Liver (tissue), 8 donors: ENCODE measurements at regions not wholly inside any gene's neighbourhood (a gene's known extent, or its start where the extent isn't known, plus 50 kb on each side); places are given as distances from the start of the nearest gene placed in this dataset.

Source experiments
- DNase-seq: peaks from one replicate; pipeline ENCODE4 v3.0.0-alpha.2; 2017; ENCODE audit warnings: low spot score
- H3K27ac ChIP-seq, 2 donors: one replicate each; pipeline ENCODE4 v1.7.0; 2013; ENCODE audit warnings: inconsistent platforms in 2 of 2, low read length in 2 of 2, control low read depth in 1 of 2, low read depth in 1 of 2, mild to moderate bottlenecking in 1 of 2
- H3K27me3 ChIP-seq, 4 donors: one replicate each; pipeline versions ENCODE4 v1.6.1 to v1.7.0; 2013; ENCODE audit warnings: low read length in 3 of 4, inconsistent platforms in 1 of 4, mild to moderate bottlenecking in 1 of 4, moderate library complexity in 1 of 4; ENCODE audit not compliant: control insufficient read depth in 4 of 4, insufficient read depth in 4 of 4
- H3K36me3 ChIP-seq, 4 donors: one replicate each; pipeline versions ENCODE4 v1.6.1 to v1.7.0; 2013; ENCODE audit warnings: low read length in 3 of 4, mild to moderate bottlenecking in 3 of 4, low read depth in 1 of 4, moderate library complexity in 1 of 4; ENCODE audit not compliant: control insufficient read depth in 4 of 4, insufficient read depth in 3 of 4
- H3K4me1 ChIP-seq, 4 donors: one replicate each; pipeline versions ENCODE4 v1.6.1 to v1.7.0; 2013; ENCODE audit warnings: low read length in 3 of 4, mild to moderate bottlenecking in 3 of 4, moderate library complexity in 1 of 4; ENCODE audit not compliant: control insufficient read depth in 4 of 4, insufficient read depth in 4 of 4
- H3K4me3 ChIP-seq, 3 donors: one replicate each; pipeline versions ENCODE4 v1.6.1 to v1.7.0; 2013; ENCODE audit warnings: low read length in 3 of 3, control low read depth in 1 of 3, low read depth in 1 of 3, mild to moderate bottlenecking in 1 of 3
- H3K9ac ChIP-seq, 2 donors: one replicate each; pipeline ENCODE4 v1.7.0; 2013; ENCODE audit warnings: low read length in 2 of 2, mild to moderate bottlenecking in 2 of 2, moderate library complexity in 2 of 2, control low read depth in 1 of 2, low read depth in 1 of 2
- H3K9me3 ChIP-seq, 4 donors: one replicate each; pipeline versions ENCODE4 v1.6.1 to v1.7.0; 2013; ENCODE audit warnings: low read length in 3 of 4; ENCODE audit not compliant: control insufficient read depth in 4 of 4
- EGR1 ChIP-seq, 2 donors: IDR thresholded peaks; 2 replicates each; pipeline ENCODE4 v1.6.1; 2016 to 2018; ENCODE audit warnings: antibody characterized with exemption in 2 of 2, low read depth in 2 of 2
- FOXA1 ChIP-seq: IDR thresholded peaks from 2 replicates; pipeline ENCODE4 v1.6.1; 2016; ENCODE audit warnings: antibody characterized with exemption
- FOXA2 ChIP-seq: IDR thresholded peaks from 2 replicates; pipeline ENCODE4 v1.6.1; 2016; ENCODE audit warnings: antibody characterized with exemption
- GABPA ChIP-seq, 2 donors: IDR thresholded peaks in 1 of 2; conservative IDR thresholded peaks in 1 of 2; 2 replicates each; pipeline ENCODE4 v1.6.1; 2016; ENCODE audit warnings: antibody characterized with exemption in 2 of 2, mild to moderate bottlenecking in 1 of 2, moderate library complexity in 1 of 2
- HNF4A ChIP-seq, 2 donors: conservative IDR thresholded peaks; 2 replicates each; pipeline ENCODE4 v1.6.1; 2016; ENCODE audit warnings: antibody characterized with exemption in 2 of 2, mild to moderate bottlenecking in 2 of 2
- HNF4G ChIP-seq: IDR thresholded peaks from 2 replicates; pipeline ENCODE4 v1.6.1; 2016; ENCODE audit warnings: antibody characterized with exemption
- JUND ChIP-seq, 2 donors: IDR thresholded peaks; 2 replicates each; pipeline ENCODE4 v1.6.1; 2016; ENCODE audit warnings: antibody characterized with exemption in 2 of 2
- NR2F2 ChIP-seq: IDR thresholded peaks from 2 replicates; pipeline ENCODE4 v1.6.1; 2016; ENCODE audit warnings: antibody characterized with exemption
- RAD21 ChIP-seq, 2 donors: IDR thresholded peaks; 2 replicates each; pipeline ENCODE4 v1.6.1; 2016; ENCODE audit warnings: antibody characterized with exemption in 2 of 2, mild to moderate bottlenecking in 2 of 2
- RXRA ChIP-seq, 2 donors: IDR thresholded peaks; 2 replicates each; pipeline ENCODE4 v1.6.1; 2017 to 2018; ENCODE audit warnings: antibody characterized with exemption in 2 of 2, mild to moderate bottlenecking in 1 of 2
- SP1 ChIP-seq: IDR thresholded peaks from 2 replicates; pipeline ENCODE4 v1.6.1; 2018; ENCODE audit warnings: antibody characterized with exemption, mild to moderate bottlenecking
- TAF1 ChIP-seq: conservative IDR thresholded peaks from 2 replicates; pipeline ENCODE4 v1.6.1; 2016; ENCODE audit warnings: antibody characterized with exemption, mild to moderate bottlenecking
- YY1 ChIP-seq: IDR thresholded peaks from 2 replicates; pipeline ENCODE4 v1.6.1; 2016; ENCODE audit warnings: antibody characterized with exemption, mild to moderate bottlenecking
- whole genome bisulfite sequencing: extraction: QIAGEN DNeasy Blood & Tissue Kit; methylation state at CpG from one replicate; pipeline ENCODE4 v1.1.7; 2013; 5-methylcytosine and 5-hydroxymethylcytosine counted together
- TF ChIP-seq, protein P1 (sequence below): IDR thresholded peaks from 2 replicates; pipeline ENCODE4 v1.6.1; 2016; ENCODE audit warnings: antibody characterized with exemption
- TF ChIP-seq, protein P2 (sequence below): fragments of 150-350 bp; IDR thresholded peaks from 2 replicates; pipeline ENCODE4 v1.5.1; 2017; ENCODE audit warnings: improper control_type of control experiment, low read depth, low read length; ENCODE audit not compliant: missing input control
- TF ChIP-seq, protein P3 (sequence below): IDR thresholded peaks from 2 replicates; pipeline ENCODE4 v1.6.1; 2016; ENCODE audit warnings: antibody characterized with exemption
- TF ChIP-seq, protein P4 (sequence below): IDR thresholded peaks from 2 replicates; pipeline ENCODE4 v1.6.1; 2016; ENCODE audit warnings: antibody characterized with exemption, mild to moderate bottlenecking
- TF ChIP-seq, protein P5 (sequence below): IDR thresholded peaks from 2 replicates; pipeline ENCODE4 v1.6.1; 2016; ENCODE audit warnings: antibody characterized with exemption
- donor health status: healthy.
- donor health status: healthy.
- donor health status: healthy.
- donor health status: healthy.
- donor health status: healthy.

DNA sequence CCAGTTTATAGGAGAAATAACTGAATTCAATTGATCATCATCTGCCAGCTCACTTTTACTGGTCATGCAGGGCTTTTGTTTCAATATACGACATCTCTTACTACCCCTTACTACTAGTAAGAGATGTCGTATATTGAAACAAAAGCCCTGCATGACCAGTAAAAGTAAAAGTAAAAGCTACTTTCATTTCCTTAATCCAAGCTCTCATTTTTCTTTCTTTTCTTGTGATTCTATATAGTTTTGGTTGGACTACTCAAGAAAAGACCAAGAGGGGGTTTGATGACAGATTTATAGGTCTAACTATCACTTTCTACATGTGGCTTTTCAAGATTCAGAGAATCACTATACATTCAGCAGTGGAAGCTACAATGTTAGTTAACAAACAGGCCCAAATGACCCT lies 1237.3 kb downstream of the ROBO2 start:
- Histone ChIP-seq H3K27me3 (no peaks in the 10 kb centered on the region), H3K9me3 (no peaks in the 10 kb centered on the region), H3K9ac (no peak overlapping the region), H3K4me3 (no peak overlapping the region), H3K36me3 (no peaks in the 10 kb centered on the region), H3K4me1 (no peaks in the 10 kb centered on the region), H3K27ac (no peak overlapping the region)
- 88% methylated on average over 2 of the region's 2 CpGs for WGBS
- no peak for TF ChIP-seq FOXA2
- TF ChIP-seq HNF4G = no peak
- no peak for TF ChIP-seq TAF1
- TF ChIP-seq GABPA (IDR thresholded peaks at IDR 0.05 in 1 of 2, conservative IDR thresholded peaks at IDR 0.05 in 1 of 2) = no peak
- TF ChIP-seq, protein P1, sequence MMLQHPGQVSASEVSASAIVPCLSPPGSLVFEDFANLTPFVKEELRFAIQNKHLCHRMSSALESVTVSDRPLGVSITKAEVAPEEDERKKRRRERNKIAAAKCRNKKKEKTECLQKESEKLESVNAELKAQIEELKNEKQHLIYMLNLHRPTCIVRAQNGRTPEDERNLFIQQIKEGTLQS = no peak
- no peak for TF ChIP-seq SP1
- TF ChIP-seq RAD21 (IDR thresholded peaks at IDR 0.05) = no peak
- TF ChIP-seq, protein P2, sequence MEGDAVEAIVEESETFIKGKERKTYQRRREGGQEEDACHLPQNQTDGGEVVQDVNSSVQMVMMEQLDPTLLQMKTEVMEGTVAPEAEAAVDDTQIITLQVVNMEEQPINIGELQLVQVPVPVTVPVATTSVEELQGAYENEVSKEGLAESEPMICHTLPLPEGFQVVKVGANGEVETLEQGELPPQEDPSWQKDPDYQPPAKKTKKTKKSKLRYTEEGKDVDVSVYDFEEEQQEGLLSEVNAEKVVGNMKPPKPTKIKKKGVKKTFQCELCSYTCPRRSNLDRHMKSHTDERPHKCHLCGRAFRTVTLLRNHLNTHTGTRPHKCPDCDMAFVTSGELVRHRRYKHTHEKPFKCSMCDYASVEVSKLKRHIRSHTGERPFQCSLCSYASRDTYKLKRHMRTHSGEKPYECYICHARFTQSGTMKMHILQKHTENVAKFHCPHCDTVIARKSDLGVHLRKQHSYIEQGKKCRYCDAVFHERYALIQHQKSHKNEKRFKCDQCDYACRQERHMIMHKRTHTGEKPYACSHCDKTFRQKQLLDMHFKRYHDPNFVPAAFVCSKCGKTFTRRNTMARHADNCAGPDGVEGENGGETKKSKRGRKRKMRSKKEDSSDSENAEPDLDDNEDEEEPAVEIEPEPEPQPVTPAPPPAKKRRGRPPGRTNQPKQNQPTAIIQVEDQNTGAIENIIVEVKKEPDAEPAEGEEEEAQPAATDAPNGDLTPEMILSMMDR = no peak
- no peak for TF ChIP-seq NR2F2
- TF ChIP-seq, protein P3, sequence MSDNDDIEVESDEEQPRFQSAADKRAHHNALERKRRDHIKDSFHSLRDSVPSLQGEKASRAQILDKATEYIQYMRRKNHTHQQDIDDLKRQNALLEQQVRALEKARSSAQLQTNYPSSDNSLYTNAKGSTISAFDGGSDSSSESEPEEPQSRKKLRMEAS = no peak
- no peak for TF ChIP-seq HNF4A (conservative IDR thresholded peaks at IDR 0.05)
- no peak for TF ChIP-seq EGR1 (IDR thresholded peaks at IDR 0.05; ENCODE audit: low read depth in 2 of 2)
- TF ChIP-seq, protein P4, sequence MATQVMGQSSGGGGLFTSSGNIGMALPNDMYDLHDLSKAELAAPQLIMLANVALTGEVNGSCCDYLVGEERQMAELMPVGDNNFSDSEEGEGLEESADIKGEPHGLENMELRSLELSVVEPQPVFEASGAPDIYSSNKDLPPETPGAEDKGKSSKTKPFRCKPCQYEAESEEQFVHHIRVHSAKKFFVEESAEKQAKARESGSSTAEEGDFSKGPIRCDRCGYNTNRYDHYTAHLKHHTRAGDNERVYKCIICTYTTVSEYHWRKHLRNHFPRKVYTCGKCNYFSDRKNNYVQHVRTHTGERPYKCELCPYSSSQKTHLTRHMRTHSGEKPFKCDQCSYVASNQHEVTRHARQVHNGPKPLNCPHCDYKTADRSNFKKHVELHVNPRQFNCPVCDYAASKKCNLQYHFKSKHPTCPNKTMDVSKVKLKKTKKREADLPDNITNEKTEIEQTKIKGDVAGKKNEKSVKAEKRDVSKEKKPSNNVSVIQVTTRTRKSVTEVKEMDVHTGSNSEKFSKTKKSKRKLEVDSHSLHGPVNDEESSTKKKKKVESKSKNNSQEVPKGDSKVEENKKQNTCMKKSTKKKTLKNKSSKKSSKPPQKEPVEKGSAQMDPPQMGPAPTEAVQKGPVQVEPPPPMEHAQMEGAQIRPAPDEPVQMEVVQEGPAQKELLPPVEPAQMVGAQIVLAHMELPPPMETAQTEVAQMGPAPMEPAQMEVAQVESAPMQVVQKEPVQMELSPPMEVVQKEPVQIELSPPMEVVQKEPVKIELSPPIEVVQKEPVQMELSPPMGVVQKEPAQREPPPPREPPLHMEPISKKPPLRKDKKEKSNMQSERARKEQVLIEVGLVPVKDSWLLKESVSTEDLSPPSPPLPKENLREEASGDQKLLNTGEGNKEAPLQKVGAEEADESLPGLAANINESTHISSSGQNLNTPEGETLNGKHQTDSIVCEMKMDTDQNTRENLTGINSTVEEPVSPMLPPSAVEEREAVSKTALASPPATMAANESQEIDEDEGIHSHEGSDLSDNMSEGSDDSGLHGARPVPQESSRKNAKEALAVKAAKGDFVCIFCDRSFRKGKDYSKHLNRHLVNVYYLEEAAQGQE = no peak
- no peak for TF ChIP-seq RXRA (IDR thresholded peaks at IDR 0.05)
- TF ChIP-seq, protein P5, sequence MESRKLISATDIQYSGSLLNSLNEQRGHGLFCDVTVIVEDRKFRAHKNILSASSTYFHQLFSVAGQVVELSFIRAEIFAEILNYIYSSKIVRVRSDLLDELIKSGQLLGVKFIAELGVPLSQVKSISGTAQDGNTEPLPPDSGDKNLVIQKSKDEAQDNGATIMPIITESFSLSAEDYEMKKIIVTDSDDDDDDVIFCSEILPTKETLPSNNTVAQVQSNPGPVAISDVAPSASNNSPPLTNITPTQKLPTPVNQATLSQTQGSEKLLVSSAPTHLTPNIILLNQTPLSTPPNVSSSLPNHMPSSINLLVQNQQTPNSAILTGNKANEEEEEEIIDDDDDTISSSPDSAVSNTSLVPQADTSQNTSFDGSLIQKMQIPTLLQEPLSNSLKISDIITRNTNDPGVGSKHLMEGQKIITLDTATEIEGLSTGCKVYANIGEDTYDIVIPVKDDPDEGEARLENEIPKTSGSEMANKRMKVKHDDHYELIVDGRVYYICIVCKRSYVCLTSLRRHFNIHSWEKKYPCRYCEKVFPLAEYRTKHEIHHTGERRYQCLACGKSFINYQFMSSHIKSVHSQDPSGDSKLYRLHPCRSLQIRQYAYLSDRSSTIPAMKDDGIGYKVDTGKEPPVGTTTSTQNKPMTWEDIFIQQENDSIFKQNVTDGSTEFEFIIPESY = no peak
- no peak for TF ChIP-seq JUND (IDR thresholded peaks at IDR 0.05)
- TF ChIP-seq FOXA1 = no peak
- no peak for TF ChIP-seq YY1
- DNase-seq = no peak

DNA sequence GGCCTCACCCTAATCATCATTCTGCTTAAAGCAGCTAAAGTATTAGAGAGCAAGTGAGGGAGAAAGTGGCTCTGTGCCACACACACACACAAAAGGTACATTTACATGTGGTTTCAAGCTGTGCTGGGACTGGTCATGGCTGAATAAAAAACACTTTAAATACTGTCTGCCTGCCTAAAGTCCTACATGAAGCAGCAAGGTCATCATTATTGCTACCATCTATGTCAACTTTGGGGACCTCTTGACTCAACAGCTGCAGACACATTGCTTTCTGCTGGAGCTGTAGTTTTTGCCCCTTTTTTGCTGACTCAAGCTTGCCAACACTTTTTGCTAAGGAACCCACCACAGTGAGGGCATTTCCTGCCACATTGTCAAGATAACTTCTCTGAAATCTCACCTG lies 1237.9 kb downstream of the ROBO2 start:
- Histone ChIP-seq H3K27me3 (no peaks in the 10 kb centered on the region), H3K27ac (no peak overlapping the region), H3K9me3 (no peaks in the 10 kb centered on the region), H3K9ac (no peak overlapping the region), H3K4me1 (no peaks in the 10 kb centered on the region), H3K4me3 (no peak overlapping the region), H3K36me3 (no peaks in the 10 kb centered on the region)
- no peak for DNase-seq
- TF ChIP-seq GABPA (IDR thresholded peaks at IDR 0.05 in 1 of 2, conservative IDR thresholded peaks at IDR 0.05 in 1 of 2) = no peak
